Muscle of leg (tissue), 3 donors: ENCODE measurements at regions not wholly inside any gene's neighbourhood (a gene's known extent, or its start where the extent isn't known, plus 50 kb on each side); places are given as distances from the start of the nearest gene placed in this dataset.
"Not testable (repeated sequence)": the region's sequence is repeated elsewhere in the genome, so short reads cannot be mapped to it uniquely, and the experiment has no call there.

Source experiments
- DNase-seq: peaks from one replicate; pipeline ENCODE4 v3.0.0; 2013
- H3K27ac ChIP-seq: one replicate; pipeline ENCODE4 v1.5.1; 2013; ENCODE audit warnings: mild to moderate bottlenecking, low read length, control low read depth
- H3K27me3 ChIP-seq: one replicate; pipeline ENCODE4 v1.6.1; 2013; ENCODE audit warnings: low read length; ENCODE audit not compliant: control insufficient read depth, insufficient read depth
- H3K36me3 ChIP-seq: one replicate; pipeline ENCODE4 v1.6.1; 2013; ENCODE audit warnings: low read length; ENCODE audit not compliant: control insufficient read depth, insufficient read depth
- H3K4me1 ChIP-seq: one replicate; pipeline ENCODE4 v1.6.1; 2013; ENCODE audit warnings: low read length; ENCODE audit not compliant: control insufficient read depth, insufficient read depth
- H3K4me3 ChIP-seq: one replicate; pipeline ENCODE4 v1.5.1; 2013; ENCODE audit warnings: low read length, control low read depth
- H3K9me3 ChIP-seq: replicated peaks from 2 replicates; pipeline ENCODE4 v1.6.1; 2013; ENCODE audit warnings: low read depth, low read length; ENCODE audit not compliant: control insufficient read depth
- WGBS: methylation state at CpG from one replicate; pipeline ENCODE4 v1.1.5; 2013; ENCODE audit warnings: missing lambda C conversion rate; ENCODE audit not compliant: insufficient coverage; 5-methylcytosine and 5-hydroxymethylcytosine counted together

DNA sequence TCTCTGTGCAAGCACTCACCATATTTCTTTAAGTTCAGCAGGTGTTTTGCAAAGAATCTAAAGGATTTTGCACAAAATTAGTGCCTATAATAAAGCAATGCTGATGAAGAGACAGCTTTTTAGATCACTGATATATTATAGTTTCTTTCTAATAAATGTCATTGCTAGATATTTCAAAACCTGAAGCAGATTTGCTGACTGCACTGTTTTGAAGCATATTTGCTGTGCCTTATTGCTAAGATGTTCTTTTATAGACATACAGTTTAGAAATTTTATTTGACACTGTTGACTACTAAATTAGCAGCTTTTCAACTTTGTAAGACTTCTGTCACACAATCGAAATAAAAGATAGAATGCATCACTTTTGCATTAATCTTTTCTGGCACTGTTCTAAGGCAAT lies 620.9 kb upstream of the CELF4 start:
- no peaks in the 10 kb centered on the region for H3K27me3 ChIP-seq
- no peak overlapping the region for H3K4me3 ChIP-seq
- no peaks in the 10 kb centered on the region for H3K36me3 ChIP-seq
- H3K27ac ChIP-seq, result no peak overlapping the region
- no peaks in the 10 kb centered on the region for H3K4me1 ChIP-seq
- no peak for DNase-seq
- no CpG with 5 or more reads among the region's 1 CpG for WGBS
- H3K9me3 ChIP-seq, result peaks cover 10% of the 10 kb centered on the region

DNA sequence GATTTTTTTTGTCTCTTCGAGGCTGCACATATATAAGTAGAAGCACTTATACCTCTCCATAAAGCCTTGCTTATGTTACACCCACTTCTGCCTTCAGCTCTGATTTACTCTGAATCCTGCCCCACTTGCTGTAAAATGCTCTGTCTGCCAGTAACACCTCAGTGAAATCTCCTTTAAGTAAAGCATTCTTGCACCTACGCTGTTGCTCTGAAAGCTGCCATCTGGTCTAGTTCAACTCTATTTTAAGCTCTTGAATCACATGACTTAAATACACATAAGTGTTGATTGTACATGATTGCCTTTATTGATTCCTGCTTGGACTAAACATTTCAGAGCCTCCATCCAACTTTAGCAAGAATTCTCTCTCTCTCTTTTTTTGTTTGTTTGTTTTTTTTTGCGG lies 609.0 kb upstream of the CELF4 start:
- no peak overlapping the region for H3K4me3 ChIP-seq
- H3K27me3 ChIP-seq, result no peaks in the 10 kb centered on the region
- no peak overlapping the region for H3K27ac ChIP-seq
- H3K36me3 ChIP-seq, result no peaks in the 10 kb centered on the region
- no peak for DNase-seq
- H3K9me3 ChIP-seq, result no peaks in the 10 kb centered on the region
- H3K4me1 ChIP-seq, result no peaks in the 10 kb centered on the region
- WGBS, result no CpG with 5 or more reads among the region's 3 CpGs

DNA sequence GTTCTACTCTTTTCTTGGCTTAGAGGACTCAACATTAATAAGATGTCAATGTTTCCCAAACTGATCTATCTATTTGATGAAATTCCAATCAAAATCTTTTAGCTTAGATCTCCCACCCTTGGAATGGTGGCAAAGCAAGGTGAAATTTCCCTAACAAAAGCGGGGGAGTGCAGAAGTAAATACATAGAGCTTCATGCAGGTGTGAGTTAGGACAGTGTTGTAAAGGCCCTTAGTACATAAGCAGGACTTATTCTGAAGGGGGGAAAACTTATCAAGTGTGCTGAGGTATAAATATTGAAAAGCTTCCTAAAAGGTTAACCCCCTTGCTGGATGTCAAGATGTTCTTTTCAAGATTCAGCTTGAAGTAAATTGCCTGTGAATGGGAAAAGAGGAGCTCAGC lies 608.6 kb upstream of the CELF4 start:
- Histone ChIP-seq H3K27ac (no peak overlapping the region), H3K4me3 (no peak overlapping the region), H3K4me1 (no peaks in the 10 kb centered on the region), H3K27me3 (no peaks in the 10 kb centered on the region), H3K36me3 (no peaks in the 10 kb centered on the region), H3K9me3 (no peaks in the 10 kb centered on the region)
- no peak for DNase-seq
- WGBS, result no CpG with 5 or more reads among the region's 1 CpG

DNA sequence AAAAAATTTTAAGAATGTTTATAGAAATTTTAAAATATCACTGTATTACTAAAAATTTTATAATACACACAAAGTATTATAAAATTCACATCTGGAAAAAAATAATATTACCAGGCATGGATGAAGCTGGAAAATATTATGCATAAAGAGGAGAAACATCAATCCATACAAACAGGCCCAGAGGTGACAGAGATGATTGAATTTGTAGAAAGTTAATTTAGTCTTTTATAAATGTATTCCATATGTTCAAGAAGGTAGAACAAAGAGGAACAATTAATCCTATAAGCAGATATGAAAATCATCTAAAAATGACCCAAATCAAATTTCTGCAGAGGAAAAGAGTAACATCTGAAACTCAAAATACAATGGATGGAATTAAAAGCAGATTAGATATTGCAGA lies 605.2 kb upstream of the CELF4 start:
- H3K4me1 ChIP-seq, result no peaks in the 10 kb centered on the region
- H3K9me3 ChIP-seq, result no peaks in the 10 kb centered on the region
- no peaks in the 10 kb centered on the region for H3K27me3 ChIP-seq
- no peak for DNase-seq
- H3K4me3 ChIP-seq, result no peak overlapping the region
- H3K36me3 ChIP-seq, result no peaks in the 10 kb centered on the region
- H3K27ac ChIP-seq, result no peak overlapping the region

DNA sequence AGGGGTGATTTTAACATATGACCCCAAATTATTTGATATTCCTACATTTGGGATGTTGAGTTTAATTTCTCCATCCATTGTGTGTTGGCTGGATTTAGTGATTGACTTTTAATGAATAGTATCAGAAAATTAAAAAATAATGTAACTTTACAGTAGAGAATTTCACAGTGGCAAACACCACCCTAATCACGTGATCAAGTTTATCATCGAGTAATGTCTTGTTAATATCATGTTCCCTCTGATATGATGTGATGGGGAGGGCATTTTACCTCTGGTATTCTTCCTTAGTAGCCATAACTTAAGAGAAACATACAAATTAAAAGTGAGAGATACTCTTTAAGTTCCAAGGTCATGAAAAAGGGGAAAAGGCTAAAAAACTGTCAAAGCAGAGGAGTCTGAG lies 602.0 kb upstream of the CELF4 start:
- no peaks in the 10 kb centered on the region for H3K36me3 ChIP-seq
- no peaks in the 10 kb centered on the region for H3K9me3 ChIP-seq
- no peaks in the 10 kb centered on the region for H3K27me3 ChIP-seq
- no peak for DNase-seq
- no CpG with 5 or more reads among the region's 2 CpGs for WGBS
- no peak overlapping the region for H3K27ac ChIP-seq
- H3K4me3 ChIP-seq, result no peak overlapping the region
- no peaks in the 10 kb centered on the region for H3K4me1 ChIP-seq

DNA sequence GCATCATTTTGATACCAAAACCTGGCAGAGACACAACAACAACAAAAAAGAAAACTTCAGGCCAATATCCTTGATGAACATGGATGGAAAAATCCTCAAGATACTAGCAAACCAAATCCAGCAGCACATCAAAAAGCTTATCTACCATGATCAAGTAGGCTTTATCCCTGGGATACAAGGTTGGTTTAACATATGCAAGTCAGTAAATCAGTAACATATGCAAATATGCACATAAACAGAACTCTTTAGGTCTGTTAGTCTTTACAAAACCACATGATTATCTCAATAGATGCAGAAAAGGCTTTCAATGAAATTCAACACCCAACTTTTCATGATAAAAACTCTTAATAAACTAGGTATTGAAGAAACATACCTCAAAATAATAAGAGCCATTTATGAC lies 587.5 kb upstream of the CELF4 start:
- DNase-seq, H3K9me3 ChIP-seq, H3K4me1 ChIP-seq, H3K27me3 ChIP-seq, H3K27ac ChIP-seq, H3K4me3 ChIP-seq, H3K36me3 ChIP-seq: not testable (repeated sequence)

DNA sequence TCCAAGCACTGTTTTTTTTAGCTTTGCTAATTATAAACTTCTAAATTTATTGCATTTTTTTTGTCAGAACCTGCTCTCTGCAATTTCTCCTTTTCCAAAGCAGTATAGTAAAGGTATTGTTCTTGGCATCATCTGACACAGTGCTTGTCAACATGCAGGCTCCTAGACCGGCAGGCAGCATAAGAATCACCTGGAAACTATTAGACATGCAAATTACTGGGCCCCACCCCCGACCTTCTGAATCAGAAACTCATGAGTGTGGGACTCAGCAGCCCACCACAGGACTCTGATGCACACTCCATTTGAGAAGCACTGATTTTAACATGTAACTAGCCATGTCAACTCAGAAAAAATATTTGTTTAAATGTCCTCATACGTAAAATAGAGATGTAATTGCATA lies 551.1 kb upstream of the CELF4 start:
- no peak for DNase-seq
- Histone ChIP-seq H3K9me3 (no peaks in the 10 kb centered on the region), H3K36me3 (no peaks in the 10 kb centered on the region), H3K4me1 (no peaks in the 10 kb centered on the region), H3K27ac (no peak overlapping the region), H3K4me3 (no peak overlapping the region), H3K27me3 (no peaks in the 10 kb centered on the region)
- 13% methylated on average over 2 of the region's 3 CpGs for WGBS

DNA sequence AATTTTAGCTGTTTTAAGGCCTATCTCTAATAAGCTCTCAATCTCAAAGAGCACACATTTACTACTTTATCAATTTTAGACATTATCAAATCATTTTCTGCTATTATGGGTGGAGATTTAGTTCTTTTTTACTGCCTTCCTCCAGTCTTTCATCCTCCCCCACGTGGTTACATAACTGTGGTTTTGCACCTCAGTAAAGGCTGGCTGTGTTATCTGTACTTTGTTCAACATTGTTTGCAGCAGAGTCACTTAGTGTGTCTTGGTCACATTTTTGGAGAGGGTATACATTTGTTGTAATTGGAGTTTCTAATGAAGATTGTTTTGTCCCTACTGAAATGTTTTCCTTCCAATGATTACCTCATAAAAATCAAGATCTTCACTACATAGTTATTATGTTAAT lies 549.6 kb upstream of the CELF4 start:
- Histone ChIP-seq H3K27me3 (no peaks in the 10 kb centered on the region), H3K36me3 (no peaks in the 10 kb centered on the region), H3K4me3 (no peak overlapping the region), H3K4me1 (no peaks in the 10 kb centered on the region), H3K27ac (no peak overlapping the region), H3K9me3 (no peaks in the 10 kb centered on the region)
- WGBS, result no CpG with 5 or more reads among the region's 1 CpG
- no peak for DNase-seq

DNA sequence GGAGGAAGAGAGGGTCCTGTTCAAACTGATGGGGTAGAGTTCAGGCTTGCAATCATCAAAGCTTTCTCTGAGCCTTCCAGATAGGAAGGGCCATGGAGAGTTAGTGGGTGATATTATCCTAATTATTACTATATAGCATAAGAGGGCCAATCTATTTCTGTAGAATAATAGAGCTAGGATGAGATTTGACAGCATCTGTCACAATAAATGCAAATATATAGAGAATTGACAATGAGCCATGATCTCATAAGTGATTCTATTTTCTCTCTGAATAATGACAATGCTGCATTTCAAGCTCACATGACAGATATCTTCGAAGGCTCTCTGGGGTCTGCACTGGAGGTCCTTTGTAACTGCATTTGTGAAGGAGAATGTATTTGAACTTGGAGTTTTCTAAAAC lies 521.9 kb upstream of the CELF4 start:
- Histone ChIP-seq H3K4me1 (no peaks in the 10 kb centered on the region), H3K27me3 (no peaks in the 10 kb centered on the region), H3K36me3 (no peaks in the 10 kb centered on the region), H3K27ac (no peak overlapping the region), H3K4me3 (no peak overlapping the region), H3K9me3 (no peaks in the 10 kb centered on the region)
- no peak for DNase-seq
- no CpG with 5 or more reads among the region's 1 CpG for WGBS

DNA sequence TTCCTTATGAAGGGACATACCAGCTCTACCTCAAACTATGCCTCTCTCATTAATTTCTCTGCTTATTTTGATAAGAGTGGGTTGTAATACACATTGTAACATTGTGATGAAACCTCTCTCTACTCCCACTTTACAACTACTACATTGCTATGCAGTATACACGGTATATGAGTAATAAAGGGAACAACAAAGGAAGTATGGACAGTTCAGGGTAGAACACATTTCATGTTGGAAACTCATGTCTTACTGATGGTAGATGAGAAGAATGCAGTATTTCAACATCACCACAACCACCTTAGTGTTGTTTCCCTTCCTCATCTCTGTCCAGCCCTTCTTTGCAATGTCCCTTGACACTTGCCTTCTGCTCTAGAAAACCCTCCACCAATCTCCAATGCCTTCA lies 515.9 kb upstream of the CELF4 start:
- no peaks in the 10 kb centered on the region for H3K9me3 ChIP-seq
- no peak overlapping the region for H3K4me3 ChIP-seq
- no peak for DNase-seq
- no peaks in the 10 kb centered on the region for H3K36me3 ChIP-seq
- no peaks in the 10 kb centered on the region for H3K27me3 ChIP-seq
- no peak overlapping the region for H3K27ac ChIP-seq
- WGBS, result no CpG with 5 or more reads among the region's 1 CpG
- H3K4me1 ChIP-seq, result no peaks in the 10 kb centered on the region

DNA sequence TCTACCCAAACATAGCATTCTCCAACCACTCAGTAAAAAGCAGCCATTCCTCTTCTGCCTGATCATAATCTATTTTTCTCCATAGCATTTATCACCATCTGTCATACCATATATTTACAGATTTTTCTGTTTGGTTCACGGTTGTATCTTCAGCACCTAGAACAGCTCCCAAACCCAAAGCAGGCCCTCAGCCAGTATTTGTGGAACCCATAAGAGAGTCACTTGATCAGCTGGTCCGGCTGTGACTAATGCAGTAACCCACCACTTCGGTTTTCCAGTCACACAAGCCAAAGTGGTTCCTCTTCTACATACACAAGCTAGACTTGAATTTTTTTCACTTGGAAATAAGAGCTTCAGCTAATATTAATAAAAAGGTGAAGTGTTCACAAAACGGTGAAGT lies 511.6 kb upstream of the CELF4 start:
- Histone ChIP-seq H3K27me3 (no peaks in the 10 kb centered on the region), H3K36me3 (no peaks in the 10 kb centered on the region), H3K9me3 (no peaks in the 10 kb centered on the region), H3K27ac (no peak overlapping the region), H3K4me3 (no peak overlapping the region), H3K4me1 (no peaks in the 10 kb centered on the region)
- WGBS, result 29% methylated on average over 1 of the region's 4 CpGs
- peak; percentile 38 for DNase-seq
